GM18498 (cell line): ENCODE measurements at regions not wholly inside any gene's neighbourhood (a gene's known extent, or its start where the extent isn't known, plus 50 kb on each side); places are given as distances from the start of the nearest gene placed in this dataset.
"Not testable (repeated sequence)": the region's sequence is repeated elsewhere in the genome, so short reads cannot be mapped to it uniquely, and the experiment has no call there.

ENCODE experiments used
- ATAC-seq: cut with Tn5 transposase; IDR thresholded peaks from one replicate; pipeline ENCODE4 v1.9.1; 2021; ENCODE audit warnings: mild to moderate bottlenecking, moderate library complexity; ENCODE audit not compliant: unreplicated experiment

DNA sequence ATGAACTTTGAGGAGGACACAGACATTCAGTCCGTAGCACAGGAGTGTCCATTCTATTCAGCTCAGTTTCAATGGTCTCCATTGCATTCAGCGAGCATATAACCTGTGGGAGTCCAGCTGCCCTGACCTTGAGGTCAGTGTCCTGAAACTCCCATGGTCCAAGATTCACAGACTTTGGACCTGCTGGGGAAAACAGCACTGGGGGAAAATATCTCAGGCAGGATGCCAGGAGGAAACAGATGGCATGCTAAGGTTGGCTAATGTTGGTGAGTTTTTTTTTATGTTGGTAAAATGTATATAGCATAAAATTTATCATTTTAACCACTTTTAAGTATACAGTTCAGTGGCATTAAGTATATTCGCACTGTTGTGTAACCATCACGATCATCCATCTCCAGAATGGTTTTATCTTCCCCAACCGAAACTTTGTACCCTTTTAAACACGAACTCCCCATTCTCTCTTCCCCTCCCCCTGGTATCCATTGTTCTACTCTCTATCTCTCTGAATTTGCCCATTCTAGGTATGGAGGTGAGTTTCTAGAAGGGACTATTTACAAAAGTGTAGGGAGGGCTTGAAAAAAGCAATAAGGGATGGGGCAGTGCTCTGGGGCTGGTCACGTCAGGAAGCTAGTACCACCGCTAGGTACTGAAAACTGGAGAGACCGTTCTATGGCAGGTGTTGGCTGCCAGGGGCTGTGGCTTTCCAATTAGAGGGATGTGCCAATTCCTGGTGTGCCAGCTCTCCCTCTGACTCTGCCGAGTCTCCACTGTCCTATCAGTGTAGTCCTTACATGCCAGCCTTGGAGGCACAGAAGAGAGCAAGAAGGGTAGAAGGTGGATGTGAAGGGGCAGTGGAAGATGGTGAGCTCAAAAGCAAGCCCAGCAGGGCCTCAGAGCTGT, 85.3 kb downstream of the FOXD2 start:
- no peak for ATAC-seq

DNA sequence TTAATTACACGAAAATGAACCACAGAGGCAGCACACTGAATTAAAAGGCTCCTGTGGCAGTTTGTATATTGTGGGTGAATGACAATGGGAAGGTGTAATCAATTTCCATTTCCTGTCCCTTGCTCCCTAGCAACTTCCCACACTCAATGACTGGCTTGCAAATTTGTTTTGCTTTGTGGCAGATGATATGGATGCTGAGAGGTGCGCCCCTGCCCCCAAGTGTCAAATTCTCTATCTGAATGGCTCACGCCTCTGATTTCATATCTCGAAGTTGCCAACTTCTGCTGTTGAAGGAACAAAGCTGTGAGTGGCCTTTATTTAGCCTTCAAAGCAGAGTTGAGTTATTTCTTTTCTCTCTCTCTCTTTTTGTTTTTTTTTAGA, 86.0 kb downstream of the FOXD2 start:
- no peak for ATAC-seq

DNA sequence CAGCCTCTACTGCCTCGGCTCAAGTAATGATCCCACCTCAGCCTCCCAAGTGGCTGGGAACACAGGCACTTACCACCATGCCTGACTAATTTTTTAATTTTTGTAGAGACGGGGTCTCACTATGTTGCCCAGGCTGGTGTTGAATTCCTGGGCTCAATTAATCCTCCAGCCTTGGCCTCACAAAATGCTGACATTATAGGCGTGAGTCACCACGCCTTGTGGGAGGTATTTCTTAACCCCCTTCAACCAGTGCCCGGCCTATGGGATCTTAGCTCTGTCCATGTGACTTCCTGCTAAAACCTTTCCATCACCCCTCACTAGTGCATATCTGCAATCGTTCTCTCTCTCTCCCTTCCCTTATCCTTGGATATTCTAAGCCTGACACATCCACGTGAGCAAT, 86.4 kb downstream of the FOXD2 start:
- ATAC-seq, result no peak

DNA sequence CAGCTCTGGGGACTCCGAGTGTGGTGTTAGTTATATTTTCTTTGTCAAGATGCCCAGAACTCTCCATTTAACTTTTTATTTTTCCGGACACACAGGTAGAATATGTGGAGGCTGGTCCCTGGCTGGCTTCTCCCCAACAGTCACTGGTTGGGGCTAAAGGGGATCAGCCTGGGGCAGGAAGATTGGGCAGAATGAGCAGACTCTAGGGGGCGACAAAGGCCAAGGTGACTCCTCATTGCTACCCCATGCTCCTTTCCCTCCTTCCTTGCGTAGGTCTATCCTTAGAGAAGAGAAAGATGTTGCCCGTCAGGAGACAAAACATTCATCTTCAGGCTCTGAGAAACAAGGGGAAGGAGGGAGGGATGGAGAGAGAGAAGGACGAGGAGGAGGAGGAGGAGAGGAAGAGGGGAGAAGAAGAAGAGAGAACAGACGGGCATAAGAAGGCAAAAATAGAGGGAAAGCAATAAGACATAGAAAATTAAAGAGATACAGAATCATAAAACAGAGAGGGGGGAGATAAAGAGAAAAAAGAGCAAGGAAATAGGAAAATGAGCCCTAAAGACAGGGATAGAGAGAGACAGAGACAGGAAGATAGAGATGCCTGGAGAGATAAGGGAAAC, 89.9 kb downstream of the FOXD2 start:
- ATAC-seq, result no peak

DNA sequence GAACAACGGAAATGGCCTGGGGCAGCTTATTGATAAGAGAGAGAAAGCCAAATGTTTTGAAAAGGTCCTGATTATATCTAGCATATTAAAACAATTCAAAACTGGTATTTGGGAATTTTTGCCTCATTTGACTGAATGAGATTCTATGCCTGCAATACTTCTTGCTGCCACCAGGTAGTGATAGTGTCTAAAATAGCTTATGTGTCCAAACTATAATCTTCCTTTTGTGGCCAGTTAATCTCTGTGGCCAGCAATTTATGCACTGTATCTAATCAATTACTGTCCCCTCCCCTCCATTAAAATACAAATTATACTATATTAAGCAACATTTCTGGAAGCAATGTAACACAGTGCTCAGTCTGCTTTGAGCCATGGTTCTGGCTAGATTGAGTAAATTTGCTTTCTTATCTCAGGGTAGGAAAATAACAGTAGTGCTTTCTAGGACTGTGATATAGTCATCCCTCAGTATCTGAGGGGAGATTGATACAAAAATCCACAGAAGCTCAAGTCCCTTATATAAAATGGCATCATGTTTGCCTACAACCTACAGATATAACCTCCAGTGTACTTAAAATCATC, 91.8 kb downstream of the FOXD2 start:
- no peak for ATAC-seq

DNA sequence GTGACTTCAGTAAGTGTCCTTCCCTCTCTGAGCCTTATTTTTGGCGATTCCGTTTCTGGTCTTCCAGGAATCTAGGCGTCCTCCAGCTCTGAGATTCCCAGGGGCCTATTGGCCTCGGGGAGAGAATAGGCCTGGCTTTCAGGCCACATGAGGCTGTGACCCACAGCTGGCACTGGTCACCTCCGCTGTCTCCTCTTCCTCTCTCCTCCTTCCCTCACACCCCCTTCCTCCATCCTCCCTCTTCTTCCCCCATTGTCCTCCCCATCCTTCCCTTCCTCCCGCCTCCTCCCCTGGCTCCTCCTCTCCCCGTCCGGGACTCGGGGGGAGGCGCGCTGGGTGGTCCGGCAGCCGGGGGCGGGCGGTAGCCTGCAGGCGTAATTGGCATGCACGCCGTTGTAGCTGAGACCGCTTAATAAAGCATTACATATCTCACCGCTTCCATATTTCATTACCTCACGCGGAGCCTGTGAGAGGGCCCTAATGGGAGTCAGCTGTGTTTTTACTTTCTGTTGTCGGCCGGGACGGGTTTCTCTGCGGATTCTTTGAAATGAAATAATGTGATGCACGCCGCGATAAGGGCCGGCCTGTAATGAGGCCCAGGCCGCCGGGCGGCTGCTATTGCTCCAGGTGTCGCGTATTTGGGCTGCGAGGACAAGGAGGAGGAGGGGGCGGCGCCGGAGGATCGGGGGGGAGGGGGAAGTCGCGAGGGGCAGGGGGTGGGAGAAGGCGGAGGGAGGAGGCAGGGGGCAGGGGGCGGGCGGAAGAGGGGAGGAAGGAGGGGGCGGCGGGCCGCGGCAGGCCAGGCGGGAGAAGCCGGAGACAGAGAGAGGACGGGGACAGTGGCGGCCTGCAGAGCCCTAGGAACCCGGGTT, 95.3 kb downstream of the FOXD2 start:
- ATAC-seq, result no peak

DNA sequence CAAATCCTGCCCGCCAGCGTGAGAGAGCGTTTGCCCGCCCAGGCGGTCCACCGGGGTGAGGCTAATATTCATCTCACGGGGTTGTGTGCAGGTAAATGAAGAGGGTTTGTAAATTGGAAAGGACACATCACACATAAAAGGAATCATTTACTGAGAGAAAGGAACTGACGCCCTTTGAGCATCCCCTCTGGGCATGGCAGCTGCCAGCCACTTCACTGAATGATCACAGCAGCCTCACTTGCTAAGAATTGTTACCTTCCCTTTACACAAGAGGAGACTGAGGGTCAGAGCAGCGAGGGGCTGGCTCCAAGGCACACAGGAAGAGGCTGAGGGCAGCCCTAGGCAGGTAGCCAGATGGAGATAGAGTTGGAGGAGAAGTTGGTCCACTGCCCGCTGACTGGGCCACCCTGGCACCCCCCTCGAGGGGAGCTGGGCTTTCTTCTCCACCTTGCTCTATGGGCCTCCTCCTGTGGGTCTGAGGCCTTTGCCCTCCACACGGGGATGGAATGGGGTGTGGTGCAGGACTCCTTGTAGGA, 96.0 kb downstream of the FOXD2 start:
- ATAC-seq, result no peak

DNA sequence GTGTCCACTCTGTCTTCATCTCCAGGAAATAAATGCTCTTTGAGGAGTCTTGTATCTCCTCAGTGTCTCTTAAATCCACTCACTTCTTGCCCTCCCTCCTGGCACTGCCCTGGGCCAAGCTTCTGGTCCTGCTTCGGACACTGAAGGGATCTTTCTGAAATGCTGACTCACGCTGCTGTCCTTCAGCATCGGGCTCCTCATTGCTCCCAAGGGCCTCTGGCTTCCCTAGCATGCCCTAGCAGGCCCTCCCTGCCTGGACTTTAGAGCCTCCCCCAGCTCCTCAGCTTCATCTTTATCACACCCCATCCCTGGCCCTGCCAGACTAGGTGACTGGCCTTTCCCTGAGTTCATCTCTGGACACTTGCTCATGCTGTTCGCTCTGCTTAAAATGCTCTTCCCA, 96.6 kb downstream of the FOXD2 start:
- no peak for ATAC-seq

DNA sequence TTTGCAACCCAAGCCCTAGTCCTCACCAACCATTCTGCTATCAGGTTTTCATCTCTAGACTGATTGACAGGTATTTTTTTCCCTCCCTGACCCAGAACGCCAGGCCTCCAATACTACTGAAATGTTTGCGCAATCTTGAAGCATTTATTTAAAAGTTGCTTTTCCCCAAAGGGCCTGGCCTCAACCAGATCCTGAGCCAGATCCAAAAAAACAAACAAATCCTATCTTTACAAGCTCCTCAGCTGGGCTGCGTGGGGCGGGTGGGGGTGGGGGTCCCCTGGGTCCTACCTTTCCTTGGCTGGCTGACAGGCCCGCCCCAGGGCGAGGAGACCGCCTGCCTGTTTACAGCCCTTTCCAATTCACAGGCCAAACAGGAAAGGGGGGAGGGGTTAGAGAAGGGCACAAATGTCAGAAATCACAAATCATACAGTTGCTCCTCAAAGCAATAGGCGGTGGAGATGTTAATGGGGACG, 98.8 kb downstream of the FOXD2 start:
- no peak for ATAC-seq

DNA sequence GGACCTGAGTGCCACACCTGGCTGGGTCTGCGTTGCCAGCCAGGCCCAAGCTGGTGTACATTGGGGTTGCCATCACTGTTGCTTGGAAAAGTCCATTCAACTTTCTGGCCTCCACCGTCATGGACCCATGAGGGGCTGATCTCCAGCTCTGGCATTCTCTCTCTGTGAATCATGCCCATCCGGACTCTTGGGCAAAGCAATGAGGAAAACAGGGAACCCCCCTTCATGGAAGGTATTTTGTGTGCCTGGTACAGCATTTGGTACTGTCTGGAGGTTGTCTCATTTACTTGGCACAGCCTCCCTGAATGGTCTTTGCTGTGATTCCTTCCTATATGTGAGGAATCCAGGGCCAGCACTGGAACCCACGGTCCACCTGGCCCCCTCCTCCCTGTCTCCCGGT, 99.4 kb downstream of the FOXD2 start:
- ATAC-seq, result no peak

DNA sequence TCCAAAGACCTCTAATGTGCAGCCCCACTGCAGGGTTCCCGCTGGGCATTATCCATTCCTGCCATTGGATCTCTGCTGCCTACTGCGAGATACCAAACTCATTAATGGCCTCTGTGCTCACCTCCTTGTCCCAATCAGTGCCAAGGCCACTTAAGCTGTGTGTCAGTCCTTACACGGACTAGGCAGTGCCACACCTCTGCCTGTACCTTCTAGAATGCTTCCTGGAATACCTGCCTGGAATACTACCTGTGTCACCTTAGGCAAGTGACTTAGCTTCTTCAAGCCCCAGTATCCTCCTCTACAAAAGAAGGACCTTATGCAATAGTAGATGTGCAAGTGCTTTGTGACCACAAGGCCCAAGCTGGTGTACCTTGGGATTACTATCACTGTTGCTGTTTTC, 100.1 kb downstream of the FOXD2 start:
- ATAC-seq, result no peak

DNA sequence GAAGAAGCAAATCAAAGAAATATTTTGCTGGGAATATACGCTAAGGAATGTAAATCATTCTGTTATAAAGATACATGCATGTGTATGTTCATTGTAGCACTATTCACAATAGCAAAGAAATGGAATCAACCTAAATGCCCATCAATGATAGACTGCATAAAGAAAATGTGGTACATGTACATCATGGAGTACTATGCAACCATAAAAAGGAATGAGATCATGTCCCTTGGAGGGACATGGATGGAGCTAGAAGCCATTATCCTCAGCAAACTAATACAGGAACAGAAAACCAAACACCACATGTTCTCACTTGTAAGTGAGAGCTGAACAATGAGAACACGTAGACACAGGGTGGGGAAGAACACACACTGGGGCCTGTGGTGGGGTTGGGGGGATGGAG, 100.7 kb downstream of the FOXD2 start:
- ATAC-seq, result not testable (repeated sequence)

DNA sequence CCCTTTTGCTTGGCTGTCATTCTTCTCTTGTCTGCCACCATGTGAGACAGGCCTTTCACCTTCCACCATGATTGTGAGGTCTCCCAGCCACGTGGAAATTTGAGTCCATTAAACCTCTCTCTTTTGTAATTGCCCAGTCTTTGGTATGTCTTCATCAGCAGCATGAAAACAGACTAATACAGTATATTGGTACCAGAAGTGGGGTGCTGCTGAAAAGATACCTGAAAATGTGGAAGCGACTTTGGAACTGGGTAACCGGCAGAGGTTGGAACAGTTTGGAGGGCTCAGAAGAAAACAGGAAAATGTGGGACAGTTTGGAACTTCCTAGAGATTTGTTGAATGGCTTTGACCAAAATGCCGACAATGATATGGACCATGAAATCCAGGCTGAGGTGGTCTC, 103.9 kb downstream of the FOXD2 start:
- ATAC-seq, result not testable (repeated sequence)

DNA sequence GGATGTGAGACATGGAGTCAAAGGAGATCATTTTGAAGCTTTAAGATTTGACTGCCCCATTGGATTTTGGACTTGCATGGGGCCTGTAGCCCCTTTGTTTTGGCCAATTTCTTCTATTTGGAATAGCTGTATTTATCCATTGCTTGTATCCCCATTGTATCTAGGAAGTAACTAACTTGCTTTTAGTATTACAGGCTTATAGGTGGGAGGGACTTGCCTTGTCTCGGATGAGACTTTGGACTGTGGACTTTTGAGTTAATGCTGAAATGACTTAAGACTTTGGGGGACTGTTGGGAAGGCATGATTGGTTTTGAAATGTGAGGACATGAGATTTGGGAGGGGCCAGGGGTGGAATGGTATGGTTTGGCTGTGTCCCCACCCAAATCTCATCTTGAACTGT, 105.2 kb downstream of the FOXD2 start:
- ATAC-seq, result not testable (repeated sequence)

DNA sequence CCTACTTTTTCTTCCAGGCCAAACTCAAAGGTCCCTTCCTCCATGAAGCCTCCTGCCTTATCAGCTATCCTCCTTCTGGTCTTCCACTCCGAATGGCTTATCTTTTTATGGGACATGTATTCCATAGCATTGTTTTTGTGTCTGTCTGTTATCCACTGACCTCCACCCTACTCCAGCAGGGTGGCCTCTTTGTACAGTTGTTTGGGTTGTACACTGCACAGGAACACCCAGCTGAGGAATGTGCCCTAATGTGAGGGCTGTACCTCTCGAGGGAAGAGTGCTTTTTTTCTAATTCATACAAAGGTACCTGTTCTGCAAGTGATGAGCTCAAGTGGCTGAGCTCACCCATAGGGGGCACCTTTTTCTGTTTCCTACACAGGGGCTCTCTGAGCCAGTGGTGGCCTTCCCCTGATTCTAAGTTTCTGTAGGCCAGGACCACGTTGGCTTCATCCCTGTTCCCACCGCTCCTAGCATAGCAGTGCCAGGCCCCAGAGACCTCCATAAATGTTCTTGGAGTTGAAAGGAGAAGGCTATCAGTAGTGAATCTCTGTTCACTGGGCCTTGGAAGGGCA, 108.2 kb downstream of the FOXD2 start:
- no peak for ATAC-seq

DNA sequence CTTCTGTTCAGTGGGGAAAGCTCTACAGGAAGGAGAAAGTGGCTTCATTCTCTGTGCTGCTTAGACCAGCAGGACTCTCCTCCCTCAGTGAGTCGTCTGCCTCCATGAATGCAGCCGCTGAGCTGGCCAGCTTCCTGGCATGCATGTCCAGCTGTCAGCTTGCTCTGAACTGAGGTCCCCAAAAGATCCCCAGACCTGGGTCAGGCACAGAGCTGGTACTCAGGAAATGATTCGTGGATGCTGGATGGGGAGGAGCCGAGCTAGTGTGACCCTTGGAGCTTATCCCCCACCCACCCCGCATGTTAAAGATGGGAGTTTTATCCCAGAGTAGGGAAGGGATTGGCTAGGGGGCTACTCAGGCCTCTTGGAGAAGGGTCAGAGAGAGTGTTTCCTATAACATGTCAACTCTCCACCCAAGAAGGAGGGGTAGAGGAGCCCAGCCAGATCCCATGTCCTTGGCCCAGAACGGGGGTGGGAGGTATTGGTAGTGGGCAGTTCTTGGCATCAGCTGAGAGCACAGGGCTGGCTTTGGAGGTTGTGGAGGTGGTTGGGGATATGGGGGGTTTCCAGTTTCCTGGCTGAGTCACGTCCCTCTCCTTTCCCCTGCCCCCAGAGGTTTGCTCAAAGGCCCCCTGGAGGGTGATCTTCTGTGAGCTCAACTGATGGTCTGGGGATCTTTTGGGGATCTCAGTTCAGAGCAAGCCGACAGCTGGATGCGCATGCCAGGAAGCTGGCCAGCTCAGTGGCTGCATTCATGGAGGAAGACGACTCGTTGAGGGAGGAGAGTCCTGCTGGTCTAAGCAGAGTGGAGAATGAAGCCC, 110.1 kb downstream of the FOXD2 start:
- no peak for ATAC-seq

DNA sequence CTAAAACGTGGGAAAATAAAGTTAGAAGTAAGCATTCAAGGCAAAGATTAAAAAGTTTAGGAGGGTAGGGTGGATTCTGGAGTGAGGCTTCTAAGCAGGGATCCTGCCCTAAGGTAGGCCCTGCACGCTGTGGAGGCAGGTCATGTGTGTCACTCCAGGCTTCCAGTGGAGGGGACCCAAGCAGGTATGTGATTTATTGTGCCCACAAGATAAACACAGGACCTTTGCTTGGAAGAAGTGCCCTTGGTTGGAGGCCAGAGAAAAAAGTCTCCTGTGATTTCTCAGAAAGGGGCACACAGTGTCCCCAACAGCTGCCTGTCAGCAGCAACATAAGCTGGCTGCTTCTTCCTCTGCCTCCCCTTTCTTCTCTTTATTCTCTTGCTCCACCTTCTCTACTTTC, 110.8 kb downstream of the FOXD2 start:
- ATAC-seq, result no peak

DNA sequence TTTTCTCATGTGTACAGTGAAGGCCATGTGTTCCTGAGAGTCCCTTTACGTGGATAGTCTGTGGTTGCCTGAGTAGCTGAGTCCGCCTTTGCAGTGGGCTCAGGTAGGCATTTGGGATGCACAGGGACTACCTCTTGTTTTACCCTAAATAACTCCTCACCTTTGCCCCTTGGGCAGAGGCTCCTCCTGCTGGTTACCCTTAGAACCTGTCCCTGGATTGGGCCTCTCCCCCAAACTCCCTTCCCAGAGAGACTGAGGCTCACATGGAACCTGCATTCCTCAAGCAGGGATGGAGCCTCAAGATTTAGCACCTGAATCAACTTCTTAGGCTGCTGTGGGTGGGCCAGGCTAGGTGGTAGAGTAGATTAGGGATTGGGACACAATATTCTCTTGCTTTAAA, 111.7 kb downstream of the FOXD2 start:
- no peak for ATAC-seq

DNA sequence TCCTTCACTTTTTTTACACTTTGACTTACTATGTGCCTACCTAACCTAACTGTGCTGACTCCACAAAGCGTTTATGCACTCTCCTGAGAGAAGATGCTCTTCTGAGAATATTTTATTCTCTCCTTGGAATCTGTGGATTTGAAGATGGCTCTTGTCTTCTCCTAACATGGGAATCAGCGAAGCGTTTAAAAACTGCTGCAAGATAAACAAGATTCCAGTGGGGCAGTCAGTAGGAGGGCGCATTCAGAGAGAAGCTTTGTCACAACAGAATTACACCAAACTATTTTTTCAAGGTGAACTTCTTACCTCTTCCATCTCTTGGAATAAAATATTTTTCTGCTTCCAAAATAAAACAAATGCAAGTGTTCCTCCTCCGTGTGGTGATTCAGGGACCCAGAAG, 113.1 kb downstream of the FOXD2 start:
- ATAC-seq, result no peak
